ENCODE measurements at regions not wholly inside any gene's neighbourhood (a gene's known extent, or its start where the extent isn't known, plus 50 kb on each side); places are given as distances from the start of the nearest gene placed in this dataset.
A peak's percentile ranks its signal among the peaks of the same experiment; 100 is the strongest.

DNA sequence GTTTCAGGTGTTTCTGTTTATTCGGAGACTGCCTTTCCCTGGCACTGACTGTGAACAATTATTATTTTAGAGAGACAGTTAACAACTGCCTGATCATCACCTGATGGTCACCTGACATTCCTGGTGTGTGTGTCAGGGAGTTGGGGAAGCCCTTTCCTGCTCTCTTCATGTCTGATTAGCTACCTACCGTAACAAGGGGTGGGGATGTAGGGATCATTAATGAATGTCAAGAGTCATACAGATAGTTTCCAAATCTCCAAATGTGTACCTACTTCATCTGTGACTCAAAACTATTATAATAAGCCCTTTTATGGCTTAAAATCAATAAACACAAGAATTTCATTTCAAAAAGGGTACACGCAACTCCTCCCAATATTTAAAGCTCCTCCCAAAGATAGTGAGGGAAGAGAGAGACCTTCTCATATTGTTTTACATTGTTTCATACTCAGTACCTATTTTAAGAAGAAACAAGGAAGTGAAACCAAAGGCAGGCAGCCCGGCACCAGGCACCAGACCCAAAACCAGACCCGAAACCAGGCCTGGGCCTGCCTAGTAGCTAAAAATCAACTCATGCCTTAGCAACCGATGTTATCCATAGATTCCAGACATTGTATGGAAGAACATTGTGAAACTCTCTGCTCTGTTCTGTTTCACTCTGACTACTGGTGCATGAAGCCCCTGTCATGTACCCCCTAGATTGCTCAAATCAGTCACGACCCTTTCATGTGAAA lies 844.9 kb upstream of the ALCAM start:
- DNase-seq (ENCODE audit: low read depth), result peak; percentile 86
- peak overlapping the region; percentile 77 for H3K4me3 ChIP-seq (ENCODE audit: low read depth, low read length)
- TF ChIP-seq, protein P1, sequence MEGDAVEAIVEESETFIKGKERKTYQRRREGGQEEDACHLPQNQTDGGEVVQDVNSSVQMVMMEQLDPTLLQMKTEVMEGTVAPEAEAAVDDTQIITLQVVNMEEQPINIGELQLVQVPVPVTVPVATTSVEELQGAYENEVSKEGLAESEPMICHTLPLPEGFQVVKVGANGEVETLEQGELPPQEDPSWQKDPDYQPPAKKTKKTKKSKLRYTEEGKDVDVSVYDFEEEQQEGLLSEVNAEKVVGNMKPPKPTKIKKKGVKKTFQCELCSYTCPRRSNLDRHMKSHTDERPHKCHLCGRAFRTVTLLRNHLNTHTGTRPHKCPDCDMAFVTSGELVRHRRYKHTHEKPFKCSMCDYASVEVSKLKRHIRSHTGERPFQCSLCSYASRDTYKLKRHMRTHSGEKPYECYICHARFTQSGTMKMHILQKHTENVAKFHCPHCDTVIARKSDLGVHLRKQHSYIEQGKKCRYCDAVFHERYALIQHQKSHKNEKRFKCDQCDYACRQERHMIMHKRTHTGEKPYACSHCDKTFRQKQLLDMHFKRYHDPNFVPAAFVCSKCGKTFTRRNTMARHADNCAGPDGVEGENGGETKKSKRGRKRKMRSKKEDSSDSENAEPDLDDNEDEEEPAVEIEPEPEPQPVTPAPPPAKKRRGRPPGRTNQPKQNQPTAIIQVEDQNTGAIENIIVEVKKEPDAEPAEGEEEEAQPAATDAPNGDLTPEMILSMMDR (IDR thresholded peaks at IDR 0.05; ENCODE audit: insufficient read depth, low read depth, low read length, missing control alignments), result no peak

DNA sequence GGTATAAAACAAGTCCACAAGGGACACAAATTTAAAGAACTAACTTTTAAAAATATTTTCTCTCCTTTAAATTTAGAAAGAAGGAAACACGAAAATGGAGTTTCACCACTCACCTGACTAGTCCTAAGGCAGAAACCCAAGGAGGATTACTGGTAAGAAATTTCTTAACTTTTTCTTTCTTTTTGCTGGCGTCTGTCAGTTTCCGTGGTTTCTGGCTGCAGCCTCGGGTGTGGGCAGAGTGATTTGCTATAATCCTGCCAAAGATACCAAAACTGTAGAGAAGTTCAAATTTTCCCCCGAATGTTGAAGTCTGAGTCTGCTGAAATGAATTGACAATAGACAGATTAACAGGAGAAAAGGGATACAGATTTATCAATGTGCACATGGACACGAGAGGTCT lies 843.6 kb upstream of the ALCAM start:
- TF ChIP-seq, protein P1 (IDR thresholded peaks at IDR 0.05; ENCODE audit: insufficient read depth, low read depth, low read length, missing control alignments), result no peak
- DNase-seq (ENCODE audit: low read depth), result peak; percentile 77
- peak overlapping the region; percentile 77 for H3K4me3 ChIP-seq (ENCODE audit: low read depth, low read length)

DNA sequence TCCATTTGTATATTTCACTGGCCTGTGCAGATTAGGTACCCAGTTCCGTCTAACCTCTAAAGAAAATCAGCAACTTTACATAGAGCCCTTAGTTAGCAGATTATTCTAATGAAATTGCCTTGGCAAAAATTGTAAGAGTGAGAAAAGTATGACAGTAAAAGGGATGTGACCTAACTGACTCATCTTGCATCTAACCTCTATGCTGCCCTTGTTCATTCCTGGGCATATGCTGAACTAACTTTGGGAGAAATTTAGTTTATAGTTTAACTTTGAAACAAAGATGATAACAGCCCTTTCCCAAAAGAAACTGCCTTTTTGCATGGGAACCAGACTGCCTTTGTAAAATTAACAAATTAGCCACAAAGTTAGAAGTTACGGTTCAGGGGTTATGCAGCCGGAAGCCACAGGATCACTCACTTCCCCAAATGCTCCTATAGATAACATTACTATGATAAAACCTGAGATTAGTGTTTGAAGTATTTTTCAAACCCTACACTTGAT lies 839.8 kb upstream of the ALCAM start:
- TF ChIP-seq, protein P1 (IDR thresholded peaks at IDR 0.05; ENCODE audit: insufficient read depth, low read depth, low read length, missing control alignments), result no peak
- peak overlapping the region; percentile 77 for H3K4me3 ChIP-seq (ENCODE audit: low read depth, low read length)
- DNase-seq (ENCODE audit: low read depth), result peak; percentile 79

DNA sequence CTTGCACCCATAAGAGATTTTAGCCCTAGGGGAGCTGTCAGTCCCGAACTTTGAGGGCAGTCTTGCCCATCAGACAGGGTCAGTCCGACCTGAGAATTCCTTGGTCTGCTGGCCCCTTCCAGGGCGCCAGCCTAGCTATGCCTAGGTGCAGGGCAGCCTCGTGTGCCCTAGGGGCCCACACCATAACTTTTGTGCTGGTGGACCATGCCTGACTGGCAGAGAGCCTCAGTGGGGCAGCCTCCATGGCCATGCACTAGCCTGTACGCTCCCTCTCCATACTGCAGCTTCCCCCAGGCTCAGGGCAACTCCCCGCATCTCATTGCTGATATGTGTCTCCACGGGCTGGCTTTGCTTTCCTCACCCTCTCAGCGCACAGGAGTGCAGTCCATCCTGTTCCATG lies 835.8 kb upstream of the ALCAM start:
- DNase-seq (ENCODE audit: low read depth), result no peak
- H3K4me3 ChIP-seq (ENCODE audit: low read depth, low read length), result no peak overlapping the region
- TF ChIP-seq, protein P1 (IDR thresholded peaks at IDR 0.05; ENCODE audit: insufficient read depth, low read depth, low read length, missing control alignments), result no peak

DNA sequence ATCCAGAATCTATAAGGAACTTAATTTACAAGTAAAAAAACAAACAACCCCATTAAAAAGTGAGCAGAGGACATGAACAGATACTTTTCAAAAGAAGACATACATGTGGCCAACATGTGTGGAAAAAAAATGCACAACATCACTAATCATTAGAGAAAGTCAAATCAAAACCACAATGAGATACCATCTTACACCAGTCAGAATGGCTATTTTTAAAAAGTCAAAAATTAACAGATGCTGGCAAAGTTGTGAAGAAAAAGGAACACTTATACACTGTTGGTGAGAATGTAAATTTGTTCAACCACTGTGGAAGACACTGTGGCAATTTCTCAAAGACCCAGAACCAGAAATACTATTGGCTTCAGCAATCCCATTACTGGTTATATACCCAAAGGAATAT lies 830.0 kb upstream of the ALCAM start:
- DNase-seq (ENCODE audit: low read depth), result no peak
- H3K4me3 ChIP-seq (ENCODE audit: low read depth, low read length), result no peak overlapping the region
- TF ChIP-seq, protein P1 (IDR thresholded peaks at IDR 0.05; ENCODE audit: insufficient read depth, low read depth, low read length, missing control alignments), result no peak

DNA sequence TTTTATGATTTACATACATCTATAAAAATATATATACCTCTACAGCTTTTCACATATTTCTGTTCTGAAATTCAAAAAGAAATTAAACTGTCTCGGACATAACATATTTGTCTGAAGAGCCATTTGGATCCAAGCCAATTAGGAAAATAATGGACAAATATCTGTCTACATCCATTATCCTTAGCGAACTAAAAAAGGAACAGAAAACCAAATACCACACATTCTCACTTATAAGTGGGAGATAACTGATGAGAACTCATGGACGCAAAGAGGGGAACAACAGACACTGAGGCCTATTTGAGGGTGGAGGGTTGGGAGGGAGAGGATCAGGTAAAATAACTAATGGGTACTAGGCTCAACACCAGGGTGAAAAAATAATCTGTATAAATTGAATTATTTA lies 829.4 kb upstream of the ALCAM start:
- TF ChIP-seq, protein P1 (IDR thresholded peaks at IDR 0.05; ENCODE audit: insufficient read depth, low read depth, low read length, missing control alignments), result no peak
- no peak for DNase-seq (ENCODE audit: low read depth)
- no peak overlapping the region for H3K4me3 ChIP-seq (ENCODE audit: low read depth, low read length)

DNA sequence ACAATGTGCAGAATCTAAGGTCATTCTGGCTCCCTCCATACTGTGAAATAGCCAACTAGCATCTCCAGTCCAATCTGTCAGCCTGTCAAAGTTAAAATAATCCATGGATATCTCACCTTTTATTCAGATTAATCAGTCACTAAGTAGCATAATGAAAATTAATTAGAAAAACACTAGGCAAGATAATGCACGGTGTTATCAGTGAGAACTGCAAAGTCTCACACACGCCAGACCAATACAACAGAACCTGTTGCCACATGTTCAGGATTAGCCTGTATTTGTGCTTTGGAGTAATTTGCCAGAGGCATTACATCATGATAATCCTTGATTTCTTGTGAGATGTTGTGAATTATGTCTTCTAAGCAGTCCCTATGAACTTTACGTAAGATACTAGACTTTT lies 820.4 kb upstream of the ALCAM start:
- no peak for DNase-seq (ENCODE audit: low read depth)
- TF ChIP-seq, protein P1 (IDR thresholded peaks at IDR 0.05; ENCODE audit: insufficient read depth, low read depth, low read length, missing control alignments), result no peak
- no peak overlapping the region for H3K4me3 ChIP-seq (ENCODE audit: low read depth, low read length)
